ENCODE measurements at regions not wholly inside any gene's neighbourhood (a gene's known extent, or its start where the extent isn't known, plus 50 kb on each side); places are given as distances from the start of the nearest gene placed in this dataset.

GRCh38 chr15:69669446-69669845, 216.8 kb downstream of the RPLP1 start:
- no peak for DNase-seq (ENCODE audit: low read depth, low spot score)
- Histone ChIP-seq H2AFZ (ENCODE audit: control insufficient read depth, low read length) (no peak overlapping the region), H3K9me3 (ENCODE audit: control insufficient read depth, low read depth, low read length) (no peaks in the 10 kb centered on the region), H3K4me2 (ENCODE audit: control insufficient read depth, extremely low read depth, insufficient read depth, low read depth, low read length) (no peak overlapping the region), H3K9me1 (ENCODE audit: control insufficient read depth, extremely low read depth, insufficient read depth, low read length) (no peaks in the 10 kb centered on the region), H3K4me1 (ENCODE audit: control insufficient read depth, extremely low read depth, insufficient read depth, low read length) (no peaks in the 10 kb centered on the region), H4K20me1 (ENCODE audit: control insufficient read depth, extremely low read depth, insufficient read depth, low read length) (no peaks in the 10 kb centered on the region), H3K36me3 (ENCODE audit: control insufficient read depth in 2 of 2, extremely low read depth in 1 of 2, insufficient read depth in 2 of 2, low read length in 2 of 2) (no peaks in the 10 kb centered on the region), H3K27ac (ENCODE audit: control insufficient read depth, insufficient read depth, low read length) (no peak overlapping the region), H3K9ac (ENCODE audit: control insufficient read depth, extremely low read depth, insufficient read depth, low read length) (no peak overlapping the region), H3K79me2 (ENCODE audit: control insufficient read depth, insufficient read depth, low read length) (no peaks in the 10 kb centered on the region), H3K4me3 (ENCODE audit: control insufficient read depth in 2 of 3, extremely low read depth in 1 of 3, insufficient read depth in 2 of 3, low read depth in 1 of 3, low read length in 3 of 3) (no peak overlapping the region), H3K27me3 (ENCODE audit: control insufficient read depth, extremely low read depth, insufficient read depth, low read length) (peaks cover 35% of the 10 kb centered on the region)
- dilution Hi-C loops (cut with MboI; ENCODE audit: extremely low pct_ligation_motif_present, low sequenced_read_pairs) = no loop called here
- no peak for FAIRE-seq
- TF ChIP-seq EZH2 (IDR thresholded peaks at IDR 0.05; ENCODE audit: low read length) = no peak
- no peak for TF ChIP-seq CTCF (optimal IDR thresholded peaks at IDR 0.05 in 1 of 3, IDR thresholded peaks at IDR 0.05 in 1 of 3, conservative IDR thresholded peaks at IDR 0.05 in 1 of 3; ENCODE audit: extremely low read depth in 1 of 3, insufficient read depth in 2 of 3, low read length in 3 of 3)

GRCh38 chr15:69673291-69673881, 220.8 kb downstream of the RPLP1 start:
- DNase-seq (ENCODE audit: low read depth, low spot score) (no peak), FAIRE-seq (no peak)
- H3K27ac ChIP-seq (ENCODE audit: control insufficient read depth, insufficient read depth, low read length) = no peak overlapping the region
- no peak overlapping the region for H2AFZ ChIP-seq (ENCODE audit: control insufficient read depth, low read length)
- H3K9me1 ChIP-seq (ENCODE audit: control insufficient read depth, extremely low read depth, insufficient read depth, low read length) = no peaks in the 10 kb centered on the region
- H4K20me1 ChIP-seq (ENCODE audit: control insufficient read depth, extremely low read depth, insufficient read depth, low read length) = no peaks in the 10 kb centered on the region
- H3K9ac ChIP-seq (ENCODE audit: control insufficient read depth, extremely low read depth, insufficient read depth, low read length) = no peak overlapping the region
- dilution Hi-C loops (cut with MboI; ENCODE audit: extremely low pct_ligation_motif_present, low sequenced_read_pairs) = no loop called here
- no peaks in the 10 kb centered on the region for H3K79me2 ChIP-seq (ENCODE audit: control insufficient read depth, insufficient read depth, low read length)
- peaks cover 37% of the 10 kb centered on the region for H3K27me3 ChIP-seq (ENCODE audit: control insufficient read depth, extremely low read depth, insufficient read depth, low read length)
- no peak for TF ChIP-seq EZH2 (IDR thresholded peaks at IDR 0.05; ENCODE audit: low read length)
- no peak for TF ChIP-seq CTCF (optimal IDR thresholded peaks at IDR 0.05 in 1 of 3, IDR thresholded peaks at IDR 0.05 in 1 of 3, conservative IDR thresholded peaks at IDR 0.05 in 1 of 3; ENCODE audit: extremely low read depth in 1 of 3, insufficient read depth in 2 of 3, low read length in 3 of 3)
- no peaks in the 10 kb centered on the region for H3K9me3 ChIP-seq (ENCODE audit: control insufficient read depth, low read depth, low read length)
- H3K4me3 ChIP-seq (ENCODE audit: control insufficient read depth in 2 of 3, extremely low read depth in 1 of 3, insufficient read depth in 2 of 3, low read depth in 1 of 3, low read length in 3 of 3) = no peak overlapping the region
- H3K36me3 ChIP-seq (ENCODE audit: control insufficient read depth in 2 of 2, extremely low read depth in 1 of 2, insufficient read depth in 2 of 2, low read length in 2 of 2) = no peaks in the 10 kb centered on the region
- no peaks in the 10 kb centered on the region for H3K4me1 ChIP-seq (ENCODE audit: control insufficient read depth, extremely low read depth, insufficient read depth, low read length)
- H3K4me2 ChIP-seq (ENCODE audit: control insufficient read depth, extremely low read depth, insufficient read depth, low read depth, low read length) = no peak overlapping the region

Measured in keratinocyte (primary cell).